H1 (cell line): ENCODE measurements at regions not wholly inside any gene's neighbourhood (a gene's known extent, or its start where the extent isn't known, plus 50 kb on each side); places are given as distances from the start of the nearest gene placed in this dataset.

Source experiments
- CTCF ChIA-PET: fragments of 300-600 bp; sonication (Branson Sonifier 250); formaldehyde crosslinking; loops from one replicate; lab custom pipeline; 2021; ENCODE audit not compliant: partially characterized antibody; lab: Charles Lee
- POLR2A ChIA-PET: fragments of 300-600 bp; sonication (Branson Sonifier 250); formaldehyde crosslinking; loops from one replicate; lab custom pipeline; 2021; ENCODE audit warnings: inconsistent platforms; ENCODE audit not compliant: partially characterized antibody; lab: Charles Lee
- DNase-seq, 2 experiments: peaks; one replicate each; pipeline versions ENCODE4 v3.0.0 to v3.0.0-alpha.2; 2010 to 2022; ENCODE audit warnings: low spot score in 2 of 2, low read depth in 1 of 2, mixed read lengths in 1 of 2
- FAIRE-seq: peaks from 2 replicates; lab custom pipeline; 2011; peaks lifted over from hg19 to GRCh38; lab: Jason Lieb, UNC
- H2AFZ ChIP-seq: 2 replicates; pipeline ENCODE4 v1.8.1; 2012; ENCODE audit warnings: low read length, inconsistent platforms
- H2AK5ac ChIP-seq: 2 replicates; pipeline ENCODE4 v1.6.1; 2013; ENCODE audit warnings: low read depth, low read length
- H2BK120ac ChIP-seq: replicated peaks from 2 replicates; pipeline ENCODE3; 2013; ENCODE audit warnings: low read depth, low read length, inconsistent platforms
- H2BK12ac ChIP-seq: 2 replicates; pipeline ENCODE4 v1.6.1; 2013; ENCODE audit warnings: low read depth, low read length
- H2BK15ac ChIP-seq: 2 replicates; pipeline ENCODE4 v1.6.1; 2013; ENCODE audit warnings: low read length
- H2BK20ac ChIP-seq: 2 replicates; pipeline ENCODE4 v1.6.1; 2013; ENCODE audit warnings: low read length
- H2BK5ac ChIP-seq: 2 replicates; pipeline ENCODE4 v1.6.1; 2013; ENCODE audit warnings: low read depth, low read length
- H3K14ac ChIP-seq: 2 replicates; pipeline ENCODE4 v1.6.1; 2013; ENCODE audit warnings: inconsistent platforms; ENCODE audit not compliant: insufficient read length
- H3K18ac ChIP-seq: 2 replicates; pipeline ENCODE4 v1.6.1; 2013; ENCODE audit warnings: low read length; ENCODE audit errors: extremely low read depth
- H3K23ac ChIP-seq: 2 replicates; pipeline ENCODE4 v1.6.1; 2013; ENCODE audit warnings: inconsistent platforms; ENCODE audit not compliant: insufficient read length
- H3K23me2 ChIP-seq: 2 replicates; pipeline ENCODE4 v1.6.1; 2013; ENCODE audit warnings: low read depth, low read length
- H3K27ac ChIP-seq: 2 replicates; pipeline ENCODE4 v1.6.1; 2011; ENCODE audit warnings: low read depth, low read length, inconsistent platforms
- H3K27me3 ChIP-seq, 4 experiments: replicated peaks in 1 of 4; 1 replicate in 1 of 4; 2 replicates in 3 of 4; pipeline versions ENCODE4 v1.6.1 to v1.8.1; 2011 to 2013; ENCODE audit warnings: low read length in 3 of 4, mild to moderate bottlenecking in 3 of 4, inconsistent platforms in 2 of 4, mixed read lengths in 2 of 4, moderate library complexity in 1 of 4; ENCODE audit not compliant: control insufficient read depth in 3 of 4, insufficient read depth in 3 of 4; ENCODE audit errors: extremely low read depth in 1 of 4
- H3K36me3 ChIP-seq, 4 experiments: 2 replicates each; pipeline versions ENCODE4 v1.6.1 to v1.8.1; 2011 to 2013; ENCODE audit warnings: mild to moderate bottlenecking in 4 of 4, low read length in 3 of 4, moderate library complexity in 2 of 4, control low read depth in 1 of 4, inconsistent platforms in 1 of 4; ENCODE audit not compliant: insufficient read depth in 4 of 4, control insufficient read depth in 2 of 4
- H3K4ac ChIP-seq: replicated peaks from 2 replicates; pipeline ENCODE3; 2013; ENCODE audit warnings: low read length, low read depth, mixed read lengths, inconsistent platforms; ENCODE audit not compliant: insufficient read length
- H3K4me1 ChIP-seq, 4 experiments: replicated peaks in 1 of 4; 1 replicate in 1 of 4; 2 replicates in 3 of 4; pipeline versions ENCODE4 v1.6.1 to v1.8.1; 2011 to 2013; ENCODE audit warnings: low read length in 3 of 4, inconsistent platforms in 2 of 4, mixed read lengths in 1 of 4; ENCODE audit not compliant: insufficient read depth in 4 of 4, control insufficient read depth in 3 of 4
- H3K4me2 ChIP-seq, 2 experiments: 2 replicates each; pipeline versions ENCODE4 v1.6.1 to v1.8.1; 2011 to 2013; ENCODE audit warnings: low read depth in 2 of 2, low read length in 2 of 2, control low read depth in 1 of 2, inconsistent platforms in 1 of 2, mild to moderate bottlenecking in 1 of 2; ENCODE audit not compliant: insufficient read depth in 1 of 2
- H3K4me3 ChIP-seq, 4 experiments: fragments of 200-600, 300-600 bp in 1 of 4; sonication (generic), shearing (Covaris generic), sonication (Bioruptor Twin) in 1 of 4; 2 replicates each; pipeline versions ENCODE4 v1.5.1 to v1.8.1; 2011 to 2016; ENCODE audit warnings: low read length in 4 of 4, low read depth in 3 of 4, control low read depth in 2 of 4, inconsistent platforms in 2 of 4, mild to moderate bottlenecking in 2 of 4, mixed read lengths in 1 of 4, moderate library complexity in 1 of 4; ENCODE audit not compliant: insufficient read depth in 2 of 4; ENCODE audit errors: extremely low read depth in 1 of 4
- H3K56ac ChIP-seq: replicated peaks from 2 replicates; pipeline ENCODE3; 2013; ENCODE audit warnings: low read depth, mild to moderate bottlenecking, mixed read lengths, low read length, inconsistent platforms; ENCODE audit not compliant: insufficient read length
- H3K79me1 ChIP-seq: 2 replicates; pipeline ENCODE4 v1.6.1; 2013; ENCODE audit warnings: low read depth, low read length, control low read depth
- H3K79me2 ChIP-seq, 2 experiments: 2 replicates each; pipeline versions ENCODE4 v1.6.1 to v1.8.1; 2012 to 2013; ENCODE audit warnings: low read length in 2 of 2, mild to moderate bottlenecking in 2 of 2, inconsistent platforms in 1 of 2; ENCODE audit not compliant: insufficient read depth in 2 of 2, control insufficient read depth in 1 of 2
- H3K9ac ChIP-seq, 4 experiments: replicated peaks in 1 of 4; 1 replicate in 1 of 4; 2 replicates in 3 of 4; pipeline versions ENCODE4 v1.6.1 to v1.8.1; 2011 to 2013; ENCODE audit warnings: low read depth in 3 of 4, low read length in 3 of 4, control low read depth in 2 of 4, mild to moderate bottlenecking in 2 of 4, moderate library complexity in 2 of 4, inconsistent platforms in 1 of 4; ENCODE audit errors: extremely low read depth in 1 of 4
- H3K9me3 ChIP-seq, 2 experiments: 2 replicates each; pipeline versions ENCODE4 v1.6.1 to v1.8.1; 2012 to 2013; ENCODE audit warnings: mild to moderate bottlenecking in 2 of 2, moderate library complexity in 2 of 2, control low read depth in 1 of 2, inconsistent platforms in 1 of 2, low read depth in 1 of 2, low read length in 1 of 2, mixed read lengths in 1 of 2; ENCODE audit not compliant: insufficient read depth in 2 of 2
- H4K20me1 ChIP-seq, 2 experiments: replicated peaks in 1 of 2; 2 replicates each; pipeline versions ENCODE3 to v1.8.1; 2011 to 2013; ENCODE audit warnings: inconsistent platforms in 2 of 2, low read length in 2 of 2, mild to moderate bottlenecking in 1 of 2; ENCODE audit not compliant: insufficient read depth in 2 of 2, control insufficient read depth in 1 of 2
- H4K5ac ChIP-seq: 2 replicates; pipeline ENCODE4 v1.6.1; 2013; ENCODE audit warnings: low read length, low read depth, mixed read lengths, inconsistent platforms; ENCODE audit not compliant: insufficient read length
- H4K8ac ChIP-seq: 2 replicates; pipeline ENCODE4 v1.8.0; 2013; ENCODE audit warnings: mild to moderate bottlenecking, moderate library complexity, low read length, inconsistent platforms; ENCODE audit not compliant: insufficient read depth; ENCODE audit errors: extremely low read depth
- H4K91ac ChIP-seq: replicated peaks from 2 replicates; pipeline ENCODE3; 2013; ENCODE audit warnings: low read length, mixed read lengths, inconsistent platforms; ENCODE audit not compliant: insufficient read length
- CHD2 ChIP-seq: IDR thresholded peaks from 2 replicates; pipeline ENCODE4 v1.6.1; 2012; ENCODE audit warnings: low read length, improper control_type of control experiment
- E2F6 ChIP-seq: IDR thresholded peaks from 2 replicates; pipeline ENCODE4 v1.6.1; 2012; ENCODE audit warnings: inconsistent platforms
- EGR1 ChIP-seq: IDR thresholded peaks from 2 replicates; pipeline ENCODE4 v1.6.1; 2011; ENCODE audit warnings: low read depth, low read length, borderline replicate concordance
- MAX ChIP-seq: IDR thresholded peaks from 2 replicates; pipeline ENCODE4 v1.6.1; 2012; ENCODE audit warnings: inconsistent platforms
- NRF1 ChIP-seq: IDR thresholded peaks from 2 replicates; pipeline ENCODE4 v1.6.1; 2011; ENCODE audit warnings: mild to moderate bottlenecking, low read depth, low read length, improper control_type of control experiment
- PHF8 ChIP-seq: fragments of 200-600 bp; sonication (generic); conservative IDR thresholded peaks from 2 replicates; pipeline ENCODE4 v1.7.1; 2012; ENCODE audit warnings: low read depth, mild to moderate bottlenecking, inconsistent platforms, low read length, moderate library complexity
- RBBP5 ChIP-seq: IDR thresholded peaks from 2 replicates; pipeline ENCODE4 v1.7.1; 2012; ENCODE audit warnings: low read depth, mild to moderate bottlenecking, inconsistent platforms, low read length, moderate library complexity, borderline replicate concordance
- RFX5 ChIP-seq: IDR thresholded peaks from 2 replicates; pipeline ENCODE4 v1.6.1; 2011; ENCODE audit warnings: low read depth, low read length, improper control_type of control experiment, borderline replicate concordance
- SAP30 ChIP-seq: fragments of 300-600 bp; sonication (generic); IDR thresholded peaks from 2 replicates; pipeline ENCODE4 v1.7.1; 2012; ENCODE audit warnings: low read length, moderate library complexity, mild to moderate bottlenecking, inconsistent platforms; ENCODE audit not compliant: insufficient read depth, insufficient replicate concordance
- SP4 ChIP-seq: IDR thresholded peaks from 2 replicates; pipeline ENCODE4 v1.6.1; 2012; ENCODE audit warnings: low read length, inconsistent platforms
- TEAD4 ChIP-seq: IDR thresholded peaks from 2 replicates; pipeline ENCODE4 v1.6.1; 2012; ENCODE audit warnings: low read depth, low read length, inconsistent platforms, mixed read lengths
- WGBS, 2 experiments: shearing (Covaris generic) in 1 of 2; methylation state at CpG; one replicate each; pipeline versions ENCODE4 v1.1.6 to v1.1.7; 2013 to 2015; ENCODE audit warnings: low lambda C conversion rate in 2 of 2, mixed read lengths in 2 of 2, inconsistent platforms in 1 of 2, low coverage in 1 of 2, missing lambda C conversion rate in 1 of 2; ENCODE audit not compliant: insufficient replicate concordance in 2 of 2, insufficient coverage in 1 of 2, insufficient read length in 1 of 2; ENCODE audit errors: extremely low coverage in 1 of 2, missing lambda C conversion rate in 1 of 2; 5-methylcytosine and 5-hydroxymethylcytosine counted together

- H3K79me2 ChIP-seq = no peaks in the 10 kb centered on the region
- DNase-seq = no peak
- H2BK15ac ChIP-seq = no peak overlapping the region
- H4K91ac ChIP-seq = no peak overlapping the region
- H3K18ac ChIP-seq = no peak overlapping the region
- CTCF ChIA-PET = interaction anchor here (1.0 kb wide), 1 partner anchor 13 kb away, joined by 3 read pairs; no protein-coding TSS in a partner anchor
- no peak overlapping the region for H3K23ac ChIP-seq
- no peak overlapping the region for H3K4ac ChIP-seq
- H3K27ac ChIP-seq = no peak overlapping the region
- no peak overlapping the region for H3K14ac ChIP-seq
- H3K56ac ChIP-seq = no peak overlapping the region
- H3K4me1 ChIP-seq = peaks cover 0 to 1% (median 0%) of the 10 kb centered on the region in 4 experiments; a peak in 2 of 7 replicates
- no peak overlapping the region for H2BK5ac ChIP-seq
- 86% methylated on average over 4 of the region's 4 CpGs; no CpG with 5 or more reads in 1 of the 2 experiments for WGBS, 2 experiments
- no peak overlapping the region for H4K8ac ChIP-seq
- peaks cover 3% of the 10 kb centered on the region; the same call in 1 of the 2 replicates for H3K23me2 ChIP-seq
- no peak overlapping the region for H3K4me2 ChIP-seq
- no peak overlapping the region for H3K9ac ChIP-seq
- H4K5ac ChIP-seq = no peak overlapping the region
- H2BK12ac ChIP-seq = no peak overlapping the region
- H3K36me3 ChIP-seq = no peaks in the 10 kb centered on the region
- FAIRE-seq = no peak
- H4K20me1 ChIP-seq = peaks cover 0 to 2% of the 10 kb centered on the region in 2 experiments
- H3K4me3 ChIP-seq = no peak overlapping the region
- H3K27me3 ChIP-seq = no peaks in the 10 kb centered on the region
- H2AFZ ChIP-seq = no peak overlapping the region
- no peaks in the 10 kb centered on the region for H3K79me1 ChIP-seq
- H2BK120ac ChIP-seq = no peak overlapping the region
- no peak for TF ChIP-seq MAX
- no peak for TF ChIP-seq PHF8
- no peak for TF ChIP-seq NRF1
- no peak for TF ChIP-seq RFX5
- TF ChIP-seq CHD2 = no peak
- TF ChIP-seq E2F6 = no peak
- TF ChIP-seq RBBP5 = no peak
- no peak for TF ChIP-seq TEAD4
- no peak for TF ChIP-seq SP4
- TF ChIP-seq EGR1 = no peak
- no peak for TF ChIP-seq SAP30
- no peaks in the 10 kb centered on the region for H3K9me3 ChIP-seq
- no peak overlapping the region for H2AK5ac ChIP-seq
- H2BK20ac ChIP-seq = no peak overlapping the region
- POLR2A ChIA-PET = no interaction called here
Measured at GRCh38 chr15:31516874-31517273, 190.2 kb downstream of the KLF13 start.
